ENCODE measurements at regions not wholly inside any gene's neighbourhood (a gene's known extent, or its start where the extent isn't known, plus 50 kb on each side); places are given as distances from the start of the nearest gene placed in this dataset.
"Not testable (repeated sequence)": the region's sequence is repeated elsewhere in the genome, so short reads cannot be mapped to it uniquely, and the experiment has no call there.

DNA sequence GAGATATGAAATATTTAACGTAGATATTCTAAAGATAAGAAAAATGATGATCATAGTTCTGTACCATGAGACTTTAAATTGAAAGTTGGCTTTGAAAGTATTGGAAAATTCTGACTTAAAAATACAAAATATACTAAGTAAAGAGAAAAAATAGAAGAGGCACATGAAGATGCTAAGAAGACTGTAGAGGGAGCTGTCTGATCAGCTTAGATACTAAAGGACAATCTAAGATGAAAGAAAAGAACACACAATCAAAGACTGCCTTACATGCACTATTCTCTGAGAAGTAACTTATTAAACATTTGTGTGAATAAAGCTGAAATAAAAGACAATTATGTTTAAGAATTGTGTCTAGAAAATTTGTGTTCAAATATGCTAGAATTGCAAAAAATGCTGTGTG lies 55.1 kb downstream of the RBMXL2 start:
- no peak for DNase-seq

DNA sequence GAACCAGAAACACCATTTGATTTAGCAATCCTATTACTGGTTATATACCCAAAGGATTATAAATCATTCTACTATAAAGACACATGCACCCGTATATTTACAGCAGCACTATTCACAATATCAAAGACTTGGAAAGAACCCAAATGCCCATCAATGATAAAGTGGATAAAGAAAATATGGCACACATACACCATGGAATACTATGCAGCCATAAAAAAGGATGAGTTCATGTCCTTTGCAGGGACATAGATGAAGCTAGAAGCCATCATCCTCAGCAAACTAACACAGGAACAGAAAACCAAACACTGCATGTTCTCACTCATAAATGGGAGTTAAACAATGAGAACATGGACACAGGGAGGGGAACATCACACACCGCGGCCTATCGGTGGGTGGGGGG lies 61.3 kb downstream of the RBMXL2 start:
- DNase-seq = not testable (repeated sequence)

DNA sequence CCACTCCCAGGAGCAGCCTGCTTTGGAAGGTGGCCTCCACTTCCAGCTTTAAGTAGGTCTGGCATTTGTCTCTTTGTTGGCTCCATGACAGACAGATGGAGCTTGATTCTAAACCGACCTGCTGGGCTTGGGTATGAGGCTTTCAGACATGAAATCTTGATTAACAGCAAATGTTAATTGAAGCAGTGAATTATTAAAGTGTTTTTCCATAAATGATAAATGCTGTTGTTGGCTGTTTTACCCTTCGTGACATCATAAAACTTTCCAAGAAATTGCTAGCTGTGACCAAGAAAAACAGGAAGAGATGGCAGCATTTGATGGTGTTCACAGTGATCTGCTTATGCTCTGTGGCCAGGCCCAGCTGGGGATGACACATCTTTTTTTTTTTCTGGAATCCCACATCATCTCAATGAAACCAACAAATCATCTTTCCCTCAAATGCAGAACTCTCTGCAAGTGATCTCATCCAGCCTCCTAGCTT lies 66.1 kb downstream of the RBMXL2 start:
- DNase-seq = peak in 1 of 2 donors; percentile 79

DNA sequence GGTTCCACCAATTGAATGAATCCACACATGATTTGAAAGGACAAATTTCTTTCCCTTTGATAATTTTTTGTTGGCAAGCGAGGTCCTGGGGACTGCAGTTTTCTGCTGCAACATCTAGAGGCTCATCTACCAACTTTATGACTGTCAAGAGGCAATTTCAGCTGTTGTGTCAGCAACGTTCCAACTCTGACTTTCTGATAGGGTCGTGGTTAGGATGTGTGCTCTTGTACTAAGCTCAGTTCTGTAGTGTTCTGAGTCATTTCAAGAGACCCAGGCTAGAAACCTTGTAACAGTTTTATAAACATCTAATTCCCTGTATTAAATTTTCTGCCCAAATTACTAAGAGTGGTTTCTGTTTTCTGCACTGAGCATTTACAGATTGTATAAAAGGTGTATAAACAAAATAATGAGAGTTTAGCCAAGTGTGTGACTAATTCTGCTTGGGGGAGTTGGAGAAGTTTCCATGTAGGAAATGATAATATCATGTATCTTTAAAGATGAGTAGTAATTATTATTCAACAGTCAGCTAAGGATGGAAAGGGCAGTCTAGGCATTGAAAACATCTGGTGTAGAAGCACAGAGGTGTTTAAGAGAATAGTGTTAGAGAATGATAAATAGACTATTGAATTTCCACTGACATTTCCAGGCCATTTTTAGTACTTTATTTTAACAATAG lies 72.2 kb downstream of the RBMXL2 start:
- no peak for DNase-seq

DNA sequence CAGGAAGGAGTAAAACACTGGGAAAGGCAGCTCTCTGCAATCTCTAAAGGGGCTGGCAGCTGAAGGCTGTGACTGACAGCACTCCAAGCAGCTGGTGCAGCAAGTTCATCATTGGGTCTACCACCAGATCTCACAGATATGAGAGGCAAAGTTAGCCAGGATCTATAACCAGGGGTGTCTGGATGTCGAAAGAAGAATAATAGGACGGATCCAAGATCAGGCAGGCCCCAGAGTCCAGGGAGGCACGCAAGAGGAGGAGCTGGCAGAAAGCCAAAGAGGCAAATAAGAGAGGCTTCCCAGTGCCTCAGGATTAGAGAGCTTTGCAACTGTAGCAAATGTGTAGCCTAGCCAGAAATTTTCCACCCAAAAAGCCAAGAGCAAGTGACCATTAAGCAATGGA lies 77.1 kb downstream of the RBMXL2 start:
- no peak for DNase-seq

DNA sequence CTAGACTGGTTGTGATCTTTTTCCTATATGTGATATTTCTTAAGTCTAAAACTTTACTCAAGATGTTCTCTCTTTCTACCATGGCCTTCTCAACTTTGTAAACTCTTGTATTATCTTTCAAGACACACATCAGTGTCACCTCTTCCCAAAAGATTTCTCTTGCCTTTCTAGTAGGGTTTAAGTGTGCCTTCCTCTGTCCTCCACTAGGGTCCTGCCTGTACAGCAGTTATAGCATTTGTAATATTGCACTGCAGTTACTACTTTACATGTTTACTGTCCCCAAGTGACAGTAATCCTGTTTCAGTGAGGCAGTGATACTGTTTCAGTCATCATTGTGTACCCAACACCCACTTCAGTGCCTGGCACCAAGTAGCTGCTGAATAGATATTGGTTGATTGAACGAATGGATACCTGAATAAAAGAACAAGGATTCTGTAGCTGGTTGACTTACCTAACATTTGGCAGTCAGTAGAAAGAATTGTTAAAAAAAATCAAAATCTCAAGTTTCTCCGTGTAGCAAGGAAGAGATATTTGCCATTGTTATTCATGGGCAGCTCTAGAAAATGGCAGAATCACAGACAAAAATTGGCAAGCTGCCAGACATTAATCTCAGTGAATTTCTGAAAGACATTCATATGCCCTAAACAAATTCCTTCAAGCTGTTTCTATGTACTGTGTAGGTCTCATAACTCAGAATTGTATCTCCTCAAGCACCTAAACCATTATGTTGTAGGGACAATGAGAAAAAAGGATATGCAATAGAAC lies 79.4 kb downstream of the RBMXL2 start:
- DNase-seq = no peak

DNA sequence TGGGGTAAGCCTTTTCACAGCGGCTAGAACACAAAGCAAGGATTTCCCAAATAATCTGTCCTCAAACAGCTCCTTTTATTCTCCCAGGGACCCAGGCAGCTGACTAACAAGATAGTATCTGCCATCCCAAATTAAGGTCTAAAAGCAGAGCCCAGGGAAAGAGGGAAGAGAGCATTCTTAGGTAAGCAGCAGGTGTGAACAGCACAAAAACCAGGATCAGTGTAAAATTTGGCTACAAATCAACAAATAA lies 79.9 kb downstream of the RBMXL2 start:
- no peak for DNase-seq

DNA sequence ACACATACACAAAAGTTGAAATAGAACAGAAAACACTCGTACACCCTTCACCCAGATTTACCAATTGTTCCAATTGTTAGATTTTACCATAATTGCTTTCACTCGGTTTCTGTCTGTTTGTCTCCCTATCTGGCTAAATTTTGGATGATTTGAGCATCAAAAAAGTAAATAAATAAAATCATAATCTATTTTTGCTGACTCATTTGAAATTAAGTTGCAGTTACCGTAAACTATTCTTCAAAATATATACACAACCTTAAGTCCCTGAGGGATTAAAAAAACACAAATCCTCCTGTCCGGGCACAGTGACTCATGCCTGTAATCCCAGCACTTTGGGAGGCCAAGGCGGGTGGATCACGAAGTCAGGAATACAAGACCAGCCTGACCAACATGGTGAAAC lies 81.3 kb upstream of the SYT9 start:
- no peak for DNase-seq

DNA sequence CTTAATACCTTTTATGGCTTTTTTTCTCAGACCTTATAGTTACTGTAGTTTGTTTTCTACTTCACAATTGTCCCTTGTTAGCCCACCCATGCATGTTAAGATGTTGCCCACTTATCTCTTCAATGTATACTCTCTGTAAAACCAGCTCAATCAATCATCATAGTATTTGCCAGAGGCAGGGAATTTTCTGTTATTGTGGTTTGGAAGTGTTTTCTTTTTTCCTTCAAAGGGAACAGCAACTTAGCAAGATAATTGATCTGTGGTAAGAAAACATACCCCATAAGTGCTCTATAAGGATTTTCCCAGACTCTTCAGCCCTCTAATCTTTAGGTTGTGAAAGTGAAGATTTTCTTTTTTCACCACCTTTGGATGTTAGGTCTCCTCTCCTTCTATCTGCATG lies 76.7 kb upstream of the SYT9 start:
- DNase-seq = no peak

DNA sequence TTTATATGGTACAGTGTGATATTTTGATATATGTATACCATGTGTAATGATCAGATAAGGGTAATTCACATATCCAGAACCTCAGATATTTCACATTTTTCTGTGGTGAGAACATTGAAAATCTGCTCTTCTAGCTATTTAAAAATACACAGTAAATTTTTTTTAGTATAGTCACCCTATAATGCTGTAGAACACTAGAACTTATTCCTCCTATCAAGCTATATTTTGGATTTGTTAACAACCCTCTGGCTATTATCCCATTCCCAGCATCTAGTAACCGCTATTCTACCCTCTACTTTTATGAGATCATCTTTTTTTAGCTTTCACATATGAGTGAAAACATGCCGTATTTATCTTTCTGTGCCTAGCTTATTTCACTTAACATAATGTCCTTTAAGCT lies 65.5 kb upstream of the SYT9 start:
- DNase-seq = no peak

DNA sequence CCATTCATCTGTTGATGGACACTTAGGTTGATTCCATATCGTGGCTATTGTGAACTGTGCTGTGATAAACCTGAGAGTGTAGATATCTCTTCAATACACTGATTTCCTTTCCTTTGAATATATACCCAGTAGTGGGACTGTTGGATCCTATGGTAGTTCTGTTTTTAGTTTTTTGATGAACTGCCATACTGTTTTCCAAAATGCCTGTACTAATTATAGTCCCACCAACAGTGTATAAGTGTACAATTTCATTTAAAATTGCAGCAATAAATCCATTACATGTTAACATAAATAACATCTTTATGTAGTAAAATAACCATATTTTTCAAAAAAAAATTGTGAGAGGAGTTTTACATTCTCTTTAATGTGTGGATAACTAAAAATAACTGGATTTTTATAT lies 65.0 kb upstream of the SYT9 start:
- DNase-seq = no peak

DNA sequence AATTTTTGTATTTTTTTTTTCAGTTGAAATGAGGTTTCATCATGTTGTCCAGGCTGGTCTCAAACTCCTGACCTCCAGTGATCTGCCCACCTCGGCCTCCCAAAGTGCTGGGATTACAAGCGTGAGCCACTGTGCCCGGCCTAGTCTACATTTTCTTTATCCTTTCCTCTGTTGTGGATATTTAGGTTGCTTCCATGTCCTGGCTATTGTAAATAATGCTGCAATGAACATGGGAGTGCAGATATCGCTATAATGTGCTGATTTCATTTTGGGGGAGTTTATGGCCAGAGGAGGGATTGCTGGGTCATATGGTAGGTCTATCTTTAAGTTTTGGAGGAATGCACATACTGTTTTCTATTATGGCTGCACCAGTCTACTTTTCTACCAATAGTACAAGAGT lies 58.9 kb upstream of the SYT9 start:
- DNase-seq = not testable (repeated sequence)

DNA sequence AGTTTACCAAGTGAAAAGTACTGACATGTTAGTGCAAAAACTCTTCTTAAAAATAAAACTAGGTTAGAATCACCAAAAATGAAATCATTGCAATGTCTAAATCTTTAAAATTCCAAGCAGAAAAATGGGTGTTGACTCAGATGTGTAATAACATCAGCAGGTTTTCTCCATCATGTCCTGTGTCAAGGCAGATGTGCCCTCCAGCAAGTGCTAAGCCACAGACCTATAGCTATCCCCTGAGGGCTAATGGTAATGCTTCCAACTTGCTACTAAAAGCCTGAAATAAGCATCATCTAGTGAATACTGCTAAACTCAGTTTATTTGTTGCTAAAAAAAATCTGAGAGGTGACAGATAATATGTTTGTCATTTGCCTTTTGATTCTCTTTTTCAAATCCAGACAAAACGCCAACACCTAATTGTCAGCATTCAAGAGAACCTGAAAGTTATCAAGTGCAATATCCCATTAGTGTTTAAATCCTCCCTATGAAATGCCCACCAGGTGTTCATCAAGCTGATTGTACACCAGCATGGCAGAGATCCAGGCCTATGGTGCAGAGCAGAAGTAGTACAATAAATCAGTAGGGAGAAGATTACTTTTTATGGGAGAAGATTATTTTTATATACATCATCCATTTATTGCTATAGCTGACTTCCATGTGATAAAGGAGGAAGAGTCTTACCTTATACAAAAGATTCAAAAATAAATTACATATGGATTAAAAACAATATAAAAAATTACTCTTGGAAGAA lies 55.1 kb upstream of the SYT9 start:
- no peak for DNase-seq

DNA sequence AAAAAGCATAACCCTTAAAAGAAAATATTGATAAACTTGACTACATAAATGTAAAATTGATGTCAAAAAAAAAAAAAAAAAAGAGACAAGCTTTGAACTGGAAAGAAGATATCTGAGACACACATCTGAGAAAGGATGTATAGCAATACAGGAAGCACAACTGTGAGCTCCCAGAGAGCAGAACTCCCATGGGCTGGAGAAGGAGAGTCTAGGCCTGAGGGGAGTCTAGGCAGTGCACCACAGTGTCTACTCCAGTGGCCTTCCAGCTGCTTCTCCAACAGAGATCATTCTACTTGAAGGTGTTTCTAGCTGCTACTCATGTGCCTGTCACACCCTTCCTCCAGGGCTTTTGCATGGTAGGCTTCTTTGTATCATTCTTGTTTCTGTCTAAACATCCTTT lies 54.2 kb upstream of the SYT9 start:
- DNase-seq = no peak

All from bone marrow (tissue), 2 donors.